ENCODE measurements at regions not wholly inside any gene's neighbourhood (a gene's known extent, or its start where the extent isn't known, plus 50 kb on each side); places are given as distances from the start of the nearest gene placed in this dataset.

DNA sequence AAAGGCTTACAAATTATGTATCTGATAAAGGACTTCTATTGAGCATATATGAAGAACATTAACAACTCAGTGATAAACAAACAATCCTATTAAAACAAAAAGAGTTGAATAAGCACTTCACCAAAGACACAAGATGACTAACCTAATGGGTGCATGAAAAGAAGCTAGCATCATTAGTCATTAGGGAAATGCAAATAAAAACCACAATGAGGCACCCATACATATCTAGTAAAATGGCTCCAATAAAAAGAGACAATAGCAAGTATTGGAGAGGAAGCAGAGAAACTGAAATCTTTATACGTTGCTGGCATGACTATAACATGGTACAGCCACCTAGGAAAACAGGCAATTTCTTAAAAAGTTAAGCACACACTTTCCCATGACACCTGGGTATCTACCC is 77.6 kb upstream of the ZMIZ1 start:
- TF ChIP-seq, protein P1, sequence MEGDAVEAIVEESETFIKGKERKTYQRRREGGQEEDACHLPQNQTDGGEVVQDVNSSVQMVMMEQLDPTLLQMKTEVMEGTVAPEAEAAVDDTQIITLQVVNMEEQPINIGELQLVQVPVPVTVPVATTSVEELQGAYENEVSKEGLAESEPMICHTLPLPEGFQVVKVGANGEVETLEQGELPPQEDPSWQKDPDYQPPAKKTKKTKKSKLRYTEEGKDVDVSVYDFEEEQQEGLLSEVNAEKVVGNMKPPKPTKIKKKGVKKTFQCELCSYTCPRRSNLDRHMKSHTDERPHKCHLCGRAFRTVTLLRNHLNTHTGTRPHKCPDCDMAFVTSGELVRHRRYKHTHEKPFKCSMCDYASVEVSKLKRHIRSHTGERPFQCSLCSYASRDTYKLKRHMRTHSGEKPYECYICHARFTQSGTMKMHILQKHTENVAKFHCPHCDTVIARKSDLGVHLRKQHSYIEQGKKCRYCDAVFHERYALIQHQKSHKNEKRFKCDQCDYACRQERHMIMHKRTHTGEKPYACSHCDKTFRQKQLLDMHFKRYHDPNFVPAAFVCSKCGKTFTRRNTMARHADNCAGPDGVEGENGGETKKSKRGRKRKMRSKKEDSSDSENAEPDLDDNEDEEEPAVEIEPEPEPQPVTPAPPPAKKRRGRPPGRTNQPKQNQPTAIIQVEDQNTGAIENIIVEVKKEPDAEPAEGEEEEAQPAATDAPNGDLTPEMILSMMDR (conservative IDR thresholded peaks at IDR 0.05; ENCODE audit: low read depth, low read length): no peak; the same call in 1 of the 2 replicates
- TF ChIP-seq EZH2phosphoT487 (IDR thresholded peaks at IDR 0.05; ENCODE audit: borderline replicate concordance, low read length): no peak

All from PC-3 (cell line).